GM20000 (cell line): ENCODE measurements at regions not wholly inside any gene's neighbourhood (a gene's known extent, or its start where the extent isn't known, plus 50 kb on each side); places are given as distances from the start of the nearest gene placed in this dataset.

Source experiments
- DNase-seq: peaks from one replicate; pipeline ENCODE4 v3.0.0; 2012; ENCODE audit warnings: low spot score
- CTCF ChIP-seq: IDR thresholded peaks from 2 replicates; pipeline ENCODE4 v1.5.1; 2012; ENCODE audit warnings: mild to moderate bottlenecking, control low read depth; ENCODE audit errors: extremely low read depth, missing control alignments

GRCh38 chr18:24756385-24756784 lies 295.9 kb downstream of the HRH4 start:
- no peak for DNase-seq
- no peak for TF ChIP-seq CTCF

- TF ChIP-seq CTCF = no peak
- no peak for DNase-seq
These were observed 296.7 kb downstream of the HRH4 start for GRCh38 chr18:24757134-24757533.

DNA sequence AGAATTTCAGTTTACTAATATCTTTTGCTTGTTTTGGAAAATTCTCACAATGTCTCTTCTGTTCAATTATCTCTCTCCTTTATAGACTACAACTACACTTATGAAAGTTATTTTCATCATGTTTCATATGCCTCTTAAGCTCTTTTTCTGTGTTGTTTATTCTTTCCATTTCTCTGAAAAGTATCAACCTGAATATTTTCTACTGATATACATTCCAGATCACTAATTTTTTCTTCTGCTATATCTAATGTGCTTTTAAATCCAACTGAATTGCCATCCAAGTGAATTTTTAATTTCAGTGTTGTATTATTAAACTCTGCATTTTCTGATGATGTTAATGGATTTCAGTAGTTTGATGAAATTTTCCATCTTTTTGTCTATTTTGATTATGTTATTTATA lies 301.3 kb downstream of the HRH4 start:
- no peak for DNase-seq
- TF ChIP-seq CTCF = no peak

DNA sequence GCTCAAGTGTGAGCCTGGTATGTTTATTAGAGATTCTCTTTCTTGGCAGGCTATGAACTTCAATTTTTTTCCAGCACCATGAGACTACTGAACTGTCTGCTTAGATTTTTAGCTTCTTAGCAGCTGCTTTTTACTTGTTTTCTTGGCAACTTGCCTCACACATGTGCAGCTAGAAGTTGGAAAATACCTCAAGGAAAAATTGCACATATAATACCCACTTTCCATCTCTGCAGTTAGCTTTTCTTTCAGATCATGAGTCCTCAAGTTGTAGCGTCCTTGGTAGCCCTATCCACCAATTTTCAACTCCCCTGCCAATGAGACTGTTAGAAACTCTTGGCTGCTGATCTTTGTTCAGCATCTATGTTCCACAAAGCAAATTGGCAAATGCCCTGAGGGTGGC lies 302.1 kb downstream of the HRH4 start:
- no peak for TF ChIP-seq CTCF
- DNase-seq = no peak

GRCh38 chr18:24763765-24764513 lies 303.5 kb downstream of the HRH4 start:
- no peak for DNase-seq
- TF ChIP-seq CTCF = no peak

- TF ChIP-seq CTCF = no peak
- DNase-seq = no peak
These were observed 304.3 kb downstream of the HRH4 start for GRCh38 chr18:24764766-24765165.

GRCh38 chr18:24766376-24766775 lies 305.9 kb downstream of the HRH4 start:
- no peak for DNase-seq
- no peak for TF ChIP-seq CTCF
